HG02678 (cell line): ENCODE measurements at regions not wholly inside any gene's neighbourhood (a gene's known extent, or its start where the extent isn't known, plus 50 kb on each side); places are given as distances from the start of the nearest gene placed in this dataset.
"Not testable (repeated sequence)": the region's sequence is repeated elsewhere in the genome, so short reads cannot be mapped to it uniquely, and the experiment has no call there.

Source experiments
- ATAC-seq: cut with Tn5 transposase; IDR thresholded peaks from one replicate; pipeline ENCODE4 v1.9.1; 2021; ENCODE audit warnings: mild to moderate bottlenecking, moderate library complexity; ENCODE audit not compliant: unreplicated experiment

GRCh38 chr12:25384038-25384892, 133.5 kb upstream of the KRAS start:
- ATAC-seq = no peak

- no peak for ATAC-seq
Observed at GRCh38 chr12:25382311-25383106, 131.8 kb upstream of the KRAS start.

- ATAC-seq = no peak
Observed at GRCh38 chr12:25377469-25378177, 126.9 kb upstream of the KRAS start.

- no peak for ATAC-seq
Observed at GRCh38 chr12:25376985-25377384, 126.3 kb upstream of the KRAS start.

- ATAC-seq = no peak
Observed at GRCh38 chr12:25376407-25376806, 125.7 kb upstream of the KRAS start.

- no peak for ATAC-seq
Observed at GRCh38 chr12:25372969-25373817, 122.5 kb upstream of the KRAS start.

GRCh38 chr12:25372002-25372401, 121.3 kb upstream of the KRAS start:
- no peak for ATAC-seq

GRCh38 chr12:25368557-25368956, 117.8 kb upstream of the KRAS start:
- ATAC-seq = no peak

- ATAC-seq = no peak
Observed at GRCh38 chr12:25366122-25366521, 115.4 kb upstream of the KRAS start.

GRCh38 chr12:25365340-25365730, 114.6 kb upstream of the KRAS start:
- no peak for ATAC-seq

- peak; percentile 91 for ATAC-seq
Observed at GRCh38 chr12:25364529-25365339, 114.0 kb upstream of the KRAS start.

- no peak for ATAC-seq
Observed at GRCh38 chr12:25362646-25363045, 111.9 kb upstream of the KRAS start.

GRCh38 chr12:25361511-25361910, 110.8 kb upstream of the KRAS start:
- ATAC-seq = no peak

GRCh38 chr12:25357595-25357994, 106.9 kb upstream of the KRAS start:
- ATAC-seq = no peak

GRCh38 chr12:25352942-25353341, 102.2 kb upstream of the KRAS start:
- ATAC-seq = not testable (repeated sequence)

- ATAC-seq = peak; percentile 72
Observed at GRCh38 chr12:25352083-25352918, 101.6 kb upstream of the KRAS start.

- no peak for ATAC-seq
Observed at GRCh38 chr12:25348593-25348895, 97.8 kb upstream of the KRAS start.

- ATAC-seq = no peak
Observed at GRCh38 chr12:25347716-25348592, 97.2 kb upstream of the KRAS start.
